GM12865 (cell line): ENCODE measurements at regions not wholly inside any gene's neighbourhood (a gene's known extent, or its start where the extent isn't known, plus 50 kb on each side); places are given as distances from the start of the nearest gene placed in this dataset.

Source experiments
- DNase-seq: peaks from one replicate; pipeline ENCODE4 v3.0.0; 2010; ENCODE audit warnings: low read depth
- H3K4me3 ChIP-seq: 2 replicates; pipeline ENCODE4 v1.5.1; 2011; ENCODE audit warnings: mild to moderate bottlenecking, low read depth, low read length, control low read depth
- CTCF ChIP-seq: IDR thresholded peaks from 2 replicates; pipeline ENCODE4 v1.5.1; 2011; ENCODE audit warnings: low read length, control low read depth, low read depth, inconsistent platforms; ENCODE audit not compliant: insufficient read depth; ENCODE audit errors: missing control alignments

- no peak overlapping the region for H3K4me3 ChIP-seq
- no peak for TF ChIP-seq CTCF
- no peak for DNase-seq
These were observed 101.4 kb upstream of the PDE4B start for GRCh38 chr1:65691152-65691900.

GRCh38 chr1:65691972-65692371 is 100.7 kb upstream of the PDE4B start:
- no peak for DNase-seq
- no peak overlapping the region for H3K4me3 ChIP-seq
- TF ChIP-seq CTCF, result no peak

GRCh38 chr1:65694126-65694525 is 98.6 kb upstream of the PDE4B start:
- no peak overlapping the region for H3K4me3 ChIP-seq
- no peak for TF ChIP-seq CTCF
- DNase-seq, result no peak

GRCh38 chr1:65694933-65695332 is 97.8 kb upstream of the PDE4B start:
- no peak for TF ChIP-seq CTCF
- H3K4me3 ChIP-seq, result no peak overlapping the region
- DNase-seq, result no peak

- no peak overlapping the region for H3K4me3 ChIP-seq
- no peak for TF ChIP-seq CTCF
- DNase-seq, result no peak
These were observed 94.1 kb upstream of the PDE4B start for GRCh38 chr1:65698590-65698989.

- TF ChIP-seq CTCF, result no peak
- H3K4me3 ChIP-seq, result no peak overlapping the region
- peak; percentile 14 for DNase-seq
These were observed 88.8 kb upstream of the PDE4B start for GRCh38 chr1:65703853-65704252.

- TF ChIP-seq CTCF, result no peak
- DNase-seq, result no peak
- no peak overlapping the region for H3K4me3 ChIP-seq
These were observed 88.4 kb upstream of the PDE4B start for GRCh38 chr1:65704318-65704717.
